ENCODE measurements at regions not wholly inside any gene's neighbourhood (a gene's known extent, or its start where the extent isn't known, plus 50 kb on each side); places are given as distances from the start of the nearest gene placed in this dataset.

DNA sequence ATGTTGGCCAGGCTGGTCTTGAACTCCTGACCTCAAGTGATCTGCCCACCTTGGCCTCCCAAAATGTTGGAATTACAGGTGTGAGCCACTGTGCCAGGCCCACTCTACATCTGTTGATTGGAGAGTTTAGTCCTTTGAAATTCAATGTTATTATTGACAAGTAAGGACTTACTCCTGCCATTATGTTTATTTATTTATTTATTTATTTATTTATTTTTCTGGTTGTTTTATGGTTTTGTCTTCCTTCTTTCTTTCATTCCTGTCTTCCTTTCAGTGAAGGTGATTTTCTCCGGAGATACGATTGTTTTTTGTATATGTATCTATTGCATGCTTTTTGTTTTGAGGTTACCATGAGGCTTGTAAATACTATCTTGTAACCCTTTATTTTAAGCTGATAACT lies 602.6 kb downstream of the EPM2A start:
- no peak overlapping the region for H3K4me3 ChIP-seq (ENCODE audit: low read depth, low read length)
- TF ChIP-seq, protein P1, sequence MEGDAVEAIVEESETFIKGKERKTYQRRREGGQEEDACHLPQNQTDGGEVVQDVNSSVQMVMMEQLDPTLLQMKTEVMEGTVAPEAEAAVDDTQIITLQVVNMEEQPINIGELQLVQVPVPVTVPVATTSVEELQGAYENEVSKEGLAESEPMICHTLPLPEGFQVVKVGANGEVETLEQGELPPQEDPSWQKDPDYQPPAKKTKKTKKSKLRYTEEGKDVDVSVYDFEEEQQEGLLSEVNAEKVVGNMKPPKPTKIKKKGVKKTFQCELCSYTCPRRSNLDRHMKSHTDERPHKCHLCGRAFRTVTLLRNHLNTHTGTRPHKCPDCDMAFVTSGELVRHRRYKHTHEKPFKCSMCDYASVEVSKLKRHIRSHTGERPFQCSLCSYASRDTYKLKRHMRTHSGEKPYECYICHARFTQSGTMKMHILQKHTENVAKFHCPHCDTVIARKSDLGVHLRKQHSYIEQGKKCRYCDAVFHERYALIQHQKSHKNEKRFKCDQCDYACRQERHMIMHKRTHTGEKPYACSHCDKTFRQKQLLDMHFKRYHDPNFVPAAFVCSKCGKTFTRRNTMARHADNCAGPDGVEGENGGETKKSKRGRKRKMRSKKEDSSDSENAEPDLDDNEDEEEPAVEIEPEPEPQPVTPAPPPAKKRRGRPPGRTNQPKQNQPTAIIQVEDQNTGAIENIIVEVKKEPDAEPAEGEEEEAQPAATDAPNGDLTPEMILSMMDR (IDR thresholded peaks at IDR 0.05; ENCODE audit: low read depth, low read length) = no peak

DNA sequence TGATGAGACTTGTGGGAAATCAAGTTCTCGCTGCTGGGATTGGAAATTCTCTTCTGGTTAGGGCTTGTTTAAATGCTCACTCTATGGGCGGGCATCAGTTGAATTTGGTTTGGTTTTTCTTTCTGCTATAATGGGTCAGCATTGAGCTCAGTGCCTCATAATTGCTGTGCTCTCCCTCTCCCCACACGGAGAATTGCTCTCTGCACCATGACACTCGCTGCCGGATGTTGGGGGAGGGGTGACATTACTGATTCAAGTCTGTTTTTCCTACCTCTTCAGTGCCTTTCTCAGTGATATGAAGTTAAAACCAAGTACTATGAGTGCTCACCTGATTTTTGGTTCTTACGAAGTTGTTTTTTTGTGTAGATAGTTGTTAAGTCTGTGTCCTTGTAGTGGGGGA lies 599.6 kb downstream of the EPM2A start:
- TF ChIP-seq, protein P1 (IDR thresholded peaks at IDR 0.05; ENCODE audit: low read depth, low read length) = no peak

DNA sequence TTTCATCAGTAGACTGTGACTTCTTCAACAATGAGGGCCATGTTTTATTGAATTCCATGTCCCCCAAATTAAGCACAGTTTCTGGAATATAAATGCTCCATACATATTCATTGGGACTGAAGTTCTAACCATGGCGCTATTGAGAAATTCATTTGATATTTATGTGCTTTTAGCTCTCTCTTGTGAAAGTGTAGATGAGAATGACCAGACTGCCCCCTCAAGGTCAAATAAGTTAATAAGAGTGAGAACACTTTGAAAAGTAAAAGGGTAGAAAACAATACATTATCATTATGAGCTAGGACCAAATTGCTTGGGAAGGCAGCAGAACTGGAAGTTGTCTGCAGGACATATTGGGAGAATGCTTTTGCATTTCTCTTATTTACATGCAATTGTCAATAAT lies 597.9 kb downstream of the EPM2A start:
- H3K4me3 ChIP-seq (ENCODE audit: low read depth, low read length) = no peak overlapping the region
- TF ChIP-seq, protein P1 (IDR thresholded peaks at IDR 0.05; ENCODE audit: low read depth, low read length) = no peak

More for the DNA sequence above, 599.6 kb downstream of the EPM2A start:
- H3K4me3 ChIP-seq (ENCODE audit: low read depth, low read length) = no peak overlapping the region

DNA sequence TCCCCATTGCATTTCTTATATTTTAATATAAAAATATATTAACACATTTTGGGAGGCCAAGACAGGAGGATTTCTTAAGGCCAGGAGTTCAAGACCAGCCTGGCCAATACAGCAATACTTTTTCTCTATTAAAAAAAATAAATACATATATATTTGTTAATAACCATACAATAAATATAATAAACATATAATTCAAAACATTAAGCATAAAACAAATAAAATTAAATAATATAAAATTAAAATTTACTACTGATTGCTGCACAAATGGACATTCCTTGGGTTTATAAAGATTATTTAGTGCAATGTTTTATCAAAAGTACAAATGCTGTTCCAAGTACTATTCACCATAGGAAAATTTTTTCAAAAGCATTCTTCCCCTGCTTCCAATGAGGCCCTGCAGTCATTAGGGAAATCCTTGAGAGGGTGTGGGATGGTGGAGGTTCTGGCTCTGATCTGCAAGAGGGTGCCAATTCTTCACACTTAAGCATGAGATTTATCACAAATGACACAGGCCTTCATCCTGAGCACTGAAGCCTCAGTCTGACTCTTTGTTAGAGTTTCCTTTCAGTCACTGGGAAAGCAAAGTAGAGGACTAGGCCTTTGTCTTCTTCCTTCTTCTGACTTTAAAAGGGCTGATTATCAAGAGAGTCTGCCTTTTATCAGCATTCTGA lies 596.7 kb downstream of the EPM2A start:
- TF ChIP-seq, protein P1 (IDR thresholded peaks at IDR 0.05; ENCODE audit: low read depth, low read length) = no peak
- H3K4me3 ChIP-seq (ENCODE audit: low read depth, low read length) = no peak overlapping the region

DNA sequence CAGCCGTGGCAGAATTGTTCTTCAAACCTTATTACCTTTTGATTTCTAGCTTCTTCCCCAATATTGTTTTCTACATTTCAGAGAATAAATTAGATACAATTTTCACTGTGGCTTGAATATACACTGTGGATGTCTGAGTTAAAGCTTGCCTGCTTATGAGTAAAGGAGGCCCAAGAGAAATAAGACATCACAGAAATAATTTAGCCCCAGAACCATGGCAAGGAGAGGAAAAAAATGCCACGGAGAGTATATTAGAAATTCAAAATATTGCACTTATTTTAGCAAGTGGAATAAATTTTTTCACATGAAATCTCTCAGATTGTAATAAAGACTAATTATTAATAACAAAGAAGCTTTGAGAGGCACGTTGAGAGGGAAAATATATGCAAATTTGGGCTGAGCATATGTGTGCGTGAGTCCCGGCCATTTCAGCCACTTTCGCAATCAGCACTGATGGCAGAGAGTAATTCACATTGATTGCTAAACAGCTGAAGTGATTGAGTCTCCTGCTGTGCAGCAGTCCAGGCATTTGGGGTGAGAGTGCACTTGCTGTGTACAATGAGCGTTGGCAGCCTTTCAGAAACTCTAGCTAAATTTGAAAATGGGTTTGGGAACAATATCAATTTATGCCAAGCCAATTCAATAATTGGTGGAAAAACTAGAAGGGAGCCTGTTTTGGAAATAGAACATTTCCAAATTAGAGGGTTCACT lies 596.0 kb downstream of the EPM2A start:
- TF ChIP-seq, protein P1 (IDR thresholded peaks at IDR 0.05; ENCODE audit: low read depth, low read length) = no peak
- H3K4me3 ChIP-seq (ENCODE audit: low read depth, low read length) = no peak overlapping the region

DNA sequence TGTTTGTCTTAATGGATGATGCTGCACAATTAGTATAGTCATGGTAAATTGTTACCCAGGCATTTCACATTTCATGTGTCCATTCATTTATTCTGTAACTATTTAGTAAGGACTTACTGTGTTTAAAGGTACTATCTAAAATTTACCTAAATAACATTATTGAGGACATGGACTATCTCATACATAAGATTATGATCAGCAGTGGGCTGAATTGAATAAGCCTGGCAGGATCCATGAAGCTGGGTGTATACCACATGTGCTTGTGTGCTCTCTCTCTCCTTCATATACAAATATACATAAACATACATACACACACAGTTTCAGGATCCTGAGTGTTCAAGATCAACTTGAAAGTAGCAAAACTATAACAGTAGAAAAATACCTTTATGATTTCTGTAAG lies 595.4 kb downstream of the EPM2A start:
- H3K4me3 ChIP-seq (ENCODE audit: low read depth, low read length) = no peak overlapping the region
- TF ChIP-seq, protein P1 (IDR thresholded peaks at IDR 0.05; ENCODE audit: low read depth, low read length) = no peak

DNA sequence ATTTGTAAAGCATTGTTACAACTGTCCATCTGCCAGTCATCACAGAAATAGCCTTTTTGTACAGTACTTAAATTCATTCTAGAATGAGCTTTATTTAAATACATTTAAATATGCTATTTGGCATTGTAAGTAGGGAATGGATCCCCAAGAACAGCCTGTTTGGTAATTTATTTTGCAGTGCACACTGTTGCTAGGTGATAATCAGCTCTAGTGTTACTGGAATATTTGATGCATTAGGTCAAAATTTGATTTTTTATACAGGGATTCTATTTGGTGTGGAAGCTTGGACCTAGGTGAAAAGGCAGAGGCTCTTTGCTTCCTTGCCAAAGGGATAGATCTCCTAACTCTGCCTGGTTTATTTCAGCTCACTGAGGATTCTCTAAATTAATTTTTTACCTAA lies 593.7 kb downstream of the EPM2A start:
- TF ChIP-seq, protein P1 (IDR thresholded peaks at IDR 0.05; ENCODE audit: low read depth, low read length) = no peak
- no peak overlapping the region for H3K4me3 ChIP-seq (ENCODE audit: low read depth, low read length)

Data from WI38 (cell line).